ENCODE measurements at regions not wholly inside any gene's neighbourhood (a gene's known extent, or its start where the extent isn't known, plus 50 kb on each side); places are given as distances from the start of the nearest gene placed in this dataset.
"Not testable (repeated sequence)": the region's sequence is repeated elsewhere in the genome, so short reads cannot be mapped to it uniquely, and the experiment has no call there.

- no peak for DNase-seq
These were observed 73.9 kb downstream of the LSM3 start for GRCh38 chr3:14252321-14253021.

- no peak for DNase-seq
These were observed 74.5 kb downstream of the LSM3 start for GRCh38 chr3:14253022-14253706.

- no peak for DNase-seq
These were observed 75.2 kb downstream of the LSM3 start for GRCh38 chr3:14253707-14254382.

- no peak for DNase-seq
These were observed 76.4 kb downstream of the LSM3 start for GRCh38 chr3:14254812-14255702.

- no peak for DNase-seq
These were observed 77.4 kb downstream of the LSM3 start for GRCh38 chr3:14256046-14256445.

GRCh38 chr3:14256561-14257342, 78.1 kb downstream of the LSM3 start:
- no peak for DNase-seq

GRCh38 chr3:14258906-14259904, 80.6 kb downstream of the LSM3 start:
- no peak for DNase-seq

- DNase-seq = no peak
These were observed 81.8 kb downstream of the LSM3 start for GRCh38 chr3:14260463-14260862.

- peak; percentile 52 to 65 for DNase-seq
These were observed 82.6 kb downstream of the LSM3 start for GRCh38 chr3:14261229-14261628.

GRCh38 chr3:14262212-14262611, 83.6 kb downstream of the LSM3 start:
- no peak for DNase-seq

- no peak for DNase-seq
These were observed 84.2 kb downstream of the LSM3 start for GRCh38 chr3:14262867-14263266.

GRCh38 chr3:14263317-14264005, 84.8 kb downstream of the LSM3 start:
- no peak for DNase-seq

- DNase-seq = no peak
These were observed 86.8 kb downstream of the LSM3 start for GRCh38 chr3:14265246-14265962.

- DNase-seq = no peak
These were observed 87.7 kb downstream of the LSM3 start for GRCh38 chr3:14266361-14266760.

- no peak for DNase-seq
These were observed 89.4 kb downstream of the LSM3 start for GRCh38 chr3:14267976-14268375.

GRCh38 chr3:14268897-14269296, 90.3 kb downstream of the LSM3 start:
- DNase-seq = no peak

- DNase-seq = not testable (repeated sequence)
These were observed 93.7 kb downstream of the LSM3 start for GRCh38 chr3:14272041-14272958.

GRCh38 chr3:14272959-14273560, 94.4 kb downstream of the LSM3 start:
- DNase-seq = not testable (repeated sequence)
